DLD1 (cell line): ENCODE measurements at regions not wholly inside any gene's neighbourhood (a gene's known extent, or its start where the extent isn't known, plus 50 kb on each side); places are given as distances from the start of the nearest gene placed in this dataset.

Experiments
- in situ Hi-C: cut with HindIII; loops from 2 replicates; pipeline ENCODE4 v1.10.0; 2017; ENCODE audit warnings: low sequenced_read_pairs

GRCh38 chr14:87879389-87879788, 113.6 kb downstream of the GALC start:
- in situ Hi-C loops: no loop called here

DNA sequence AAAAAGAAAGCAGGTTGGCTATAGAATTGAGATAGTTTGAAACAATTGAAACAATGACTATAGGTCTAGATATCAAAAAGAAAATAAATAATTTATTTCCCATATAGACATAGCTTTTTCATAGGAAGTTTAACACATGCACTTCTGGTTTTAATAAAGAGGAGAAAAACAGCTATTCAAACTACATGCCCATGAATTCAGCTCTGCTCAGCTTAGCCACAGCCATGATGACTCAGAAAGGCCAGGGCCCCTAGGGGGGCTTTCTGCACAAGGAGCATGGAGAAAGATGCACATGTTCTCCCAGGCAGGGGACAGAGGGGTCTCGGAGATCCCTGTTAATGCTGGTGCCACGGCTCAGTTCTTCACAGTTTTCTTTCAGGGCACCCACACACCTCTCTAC, 114.0 kb downstream of the GALC start:
- in situ Hi-C loops: no loop called here

- in situ Hi-C loops: no loop called here
Measured at GRCh38 chr14:87877877-87878276, 115.1 kb downstream of the GALC start.

- in situ Hi-C loops: no loop called here
Measured at GRCh38 chr14:87874676-87875075, 118.3 kb downstream of the GALC start.

- in situ Hi-C loops: no loop called here
Measured at GRCh38 chr14:87873741-87874140, 119.2 kb downstream of the GALC start.

DNA sequence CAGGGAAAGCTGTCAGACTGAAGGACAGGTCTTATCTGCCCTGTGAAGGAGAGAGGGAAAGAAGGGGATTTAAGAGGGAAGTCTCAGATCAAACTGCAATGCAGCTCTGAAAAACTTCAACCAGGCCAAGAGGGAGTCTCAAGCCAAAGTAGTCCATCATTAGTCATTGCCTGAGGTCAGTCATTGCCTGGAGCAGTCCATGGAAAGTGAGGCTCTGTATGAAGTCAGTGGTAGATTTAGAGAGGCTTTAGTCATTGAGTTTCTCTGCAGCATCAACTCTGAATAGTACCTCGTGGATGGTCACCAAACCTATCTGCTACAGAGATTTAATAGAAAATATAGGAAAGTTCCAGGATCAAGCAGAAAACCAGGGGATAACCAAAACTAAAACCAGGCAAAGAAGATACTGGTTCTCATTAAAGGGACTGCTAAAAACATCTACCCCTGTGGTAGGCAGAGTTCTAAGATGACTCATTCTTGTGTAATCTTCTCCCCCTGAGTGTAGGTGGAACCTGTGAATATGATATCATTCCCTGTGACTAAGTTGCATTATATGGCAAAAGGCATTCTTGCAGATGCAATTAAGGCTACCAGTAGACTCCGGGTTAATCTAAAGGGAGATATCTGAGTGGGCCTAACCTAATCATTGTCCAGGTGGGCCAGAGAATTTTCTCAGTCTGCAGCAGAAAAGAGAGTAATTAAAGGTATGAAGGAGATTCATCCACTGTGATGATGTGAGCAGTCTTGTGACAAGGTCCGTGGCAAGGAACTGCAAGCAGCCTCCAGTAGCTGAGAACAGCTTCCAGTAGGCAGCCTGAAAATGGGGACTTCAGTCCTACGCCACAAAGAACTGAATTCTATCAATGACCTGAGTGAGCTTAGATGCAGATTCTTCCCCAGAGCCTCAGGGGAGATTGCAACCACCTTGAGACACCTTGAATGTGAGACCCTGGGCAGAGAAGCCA, 123.1 kb downstream of the GALC start:
- in situ Hi-C loops: no loop called here

DNA sequence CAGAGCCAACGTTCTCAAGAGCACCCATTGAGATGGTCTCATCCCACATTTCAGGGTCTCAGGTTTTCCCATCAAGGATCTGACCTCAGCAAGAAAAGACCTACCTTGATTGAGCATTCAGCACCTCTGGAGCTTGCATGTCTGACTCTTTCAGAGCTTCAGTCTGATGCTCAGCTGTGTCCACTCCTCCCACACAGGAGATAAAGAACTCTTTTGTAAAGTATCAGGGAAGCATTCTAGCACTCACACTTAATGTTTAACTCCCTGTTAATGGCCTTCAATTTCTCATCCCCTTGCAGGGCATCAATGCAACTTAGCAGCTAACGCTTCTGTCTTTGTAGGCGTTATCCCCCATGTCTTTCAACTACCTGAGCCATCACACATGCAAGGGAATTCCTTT, 124.1 kb downstream of the GALC start:
- in situ Hi-C loops: no loop called here

DNA sequence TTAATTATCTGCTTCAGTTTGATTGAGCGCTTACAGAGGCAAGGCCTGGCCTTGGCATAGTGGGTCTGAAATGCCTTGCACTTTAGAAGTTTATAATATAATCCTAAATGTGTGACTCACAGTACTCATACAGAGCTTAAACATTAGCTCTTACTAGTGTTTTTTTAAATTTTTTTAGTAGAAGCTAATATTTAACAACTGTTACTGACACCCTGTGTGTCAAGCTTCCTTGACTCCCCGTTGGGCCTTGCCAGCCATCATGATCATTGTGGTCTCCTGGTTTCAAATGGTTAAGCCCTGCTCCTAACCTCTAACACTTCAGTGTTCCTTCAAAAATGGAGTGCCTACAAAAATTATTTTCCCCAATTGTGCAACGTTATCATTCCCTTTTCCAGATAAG, 126.9 kb downstream of the GALC start:
- in situ Hi-C loops: no loop called here

GRCh38 chr14:87864356-87865270, 128.4 kb downstream of the GALC start:
- in situ Hi-C loops: no loop called here

DNA sequence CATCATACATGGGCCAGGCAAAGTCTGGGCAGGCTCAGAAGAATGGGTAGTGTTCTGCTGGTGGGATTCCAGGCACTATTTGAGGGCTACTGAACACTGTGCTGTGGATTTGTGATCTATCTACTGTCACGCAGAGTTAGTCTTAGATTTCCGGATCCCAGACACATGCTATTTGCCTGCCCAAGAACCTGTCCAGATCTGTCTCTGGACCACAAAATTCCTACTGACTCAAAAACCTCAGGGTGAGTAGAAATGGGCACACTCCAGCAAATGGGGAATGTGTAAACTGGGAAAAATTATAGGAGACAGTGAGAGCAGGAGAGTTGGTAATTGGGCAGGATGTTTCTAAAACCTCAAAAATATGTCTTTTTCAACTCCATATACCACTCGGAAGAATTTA, 129.9 kb downstream of the GALC start:
- in situ Hi-C loops: no loop called here

DNA sequence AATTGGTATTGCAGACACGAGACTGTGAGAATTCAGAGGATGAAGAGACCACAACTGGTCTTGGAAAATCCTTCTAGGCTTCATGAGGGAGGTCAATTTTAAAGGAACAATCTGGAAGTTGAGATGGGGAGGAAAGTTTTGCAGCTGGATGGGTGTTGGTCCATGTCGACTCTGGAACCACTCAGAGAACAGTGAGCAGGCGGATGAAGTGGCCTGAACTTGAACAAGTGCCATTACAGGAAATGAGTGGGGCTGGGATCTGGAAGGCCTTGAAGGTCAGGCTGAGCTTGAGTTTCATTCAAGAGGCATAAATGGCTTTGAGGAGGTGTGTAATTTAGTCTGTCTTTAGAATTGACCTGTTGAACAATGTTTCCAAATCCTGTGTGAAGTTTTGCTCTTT, 140.9 kb downstream of the GALC start:
- in situ Hi-C loops: no loop called here

DNA sequence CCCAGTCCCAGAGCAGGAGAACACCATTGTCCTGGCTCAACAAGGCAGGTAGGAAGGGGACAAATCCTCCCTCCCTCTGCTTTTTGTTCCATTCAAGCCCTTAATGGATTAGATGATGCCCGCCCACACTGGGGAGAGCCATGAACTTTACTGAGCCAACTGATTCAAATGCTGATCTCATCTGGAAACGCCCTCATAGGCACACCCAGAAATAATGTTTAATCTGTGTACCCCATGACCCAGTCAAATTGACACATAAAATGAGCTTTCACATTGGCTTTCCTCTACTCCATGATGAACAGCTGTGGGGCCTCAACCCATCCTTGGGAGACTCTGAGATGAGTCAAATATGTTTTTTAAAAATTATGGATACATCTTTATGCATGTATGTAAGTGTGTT, 141.8 kb downstream of the GALC start:
- in situ Hi-C loops: no loop called here

DNA sequence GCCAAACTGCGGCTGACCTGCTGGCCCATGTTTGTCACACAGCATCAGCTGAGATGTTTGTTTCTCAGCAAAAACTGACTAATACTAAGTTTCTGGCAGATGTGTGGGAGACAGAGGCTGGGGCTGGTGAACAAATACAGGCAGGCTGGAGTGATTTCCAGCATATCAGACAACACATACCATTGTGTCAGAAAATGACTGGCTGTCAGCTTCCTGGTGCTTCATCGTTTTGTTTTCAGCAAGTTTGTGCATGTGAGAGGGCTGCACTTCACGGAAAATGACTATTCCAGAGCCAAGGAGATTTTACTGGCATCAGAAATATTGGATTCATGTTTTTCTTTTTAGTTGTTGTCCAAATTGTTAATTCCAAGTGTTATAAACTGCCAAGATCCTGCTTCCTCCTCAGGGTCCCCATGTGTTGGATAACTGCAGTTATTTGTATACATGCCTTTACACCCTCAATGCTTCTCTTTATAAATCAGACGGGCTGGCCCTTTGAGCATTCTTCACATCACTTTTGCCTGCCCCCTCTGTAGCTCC, 145.7 kb downstream of the GALC start:
- in situ Hi-C loops: no loop called here

DNA sequence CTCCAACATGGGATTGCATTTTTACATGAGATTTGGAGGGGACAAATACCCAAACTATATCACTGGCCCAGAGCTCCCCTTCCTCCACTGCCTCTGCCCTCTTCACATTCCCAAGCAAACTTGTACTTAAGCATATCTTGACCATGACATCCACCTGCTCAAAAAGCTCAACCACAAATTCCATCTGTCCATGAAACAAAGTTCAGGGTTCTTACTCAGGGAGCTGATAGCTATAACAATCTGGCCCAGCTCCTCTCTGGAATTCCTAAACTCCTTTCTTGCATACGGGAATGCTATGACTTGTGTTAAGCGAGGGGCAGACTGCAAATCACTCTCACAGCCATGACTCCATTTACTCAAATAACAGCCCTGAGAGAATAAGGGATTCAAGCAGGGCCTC, 152.1 kb downstream of the GALC start:
- in situ Hi-C loops: no loop called here

- in situ Hi-C loops: no loop called here
Measured at GRCh38 chr14:87838931-87839330, 154.1 kb downstream of the GALC start.

- in situ Hi-C loops: no loop called here
Measured at GRCh38 chr14:87837296-87837695, 155.7 kb downstream of the GALC start.

- in situ Hi-C loops: no loop called here
Measured at GRCh38 chr14:87834594-87834993, 158.4 kb downstream of the GALC start.

GRCh38 chr14:87833026-87833425, 160.0 kb downstream of the GALC start:
- in situ Hi-C loops: no loop called here

DNA sequence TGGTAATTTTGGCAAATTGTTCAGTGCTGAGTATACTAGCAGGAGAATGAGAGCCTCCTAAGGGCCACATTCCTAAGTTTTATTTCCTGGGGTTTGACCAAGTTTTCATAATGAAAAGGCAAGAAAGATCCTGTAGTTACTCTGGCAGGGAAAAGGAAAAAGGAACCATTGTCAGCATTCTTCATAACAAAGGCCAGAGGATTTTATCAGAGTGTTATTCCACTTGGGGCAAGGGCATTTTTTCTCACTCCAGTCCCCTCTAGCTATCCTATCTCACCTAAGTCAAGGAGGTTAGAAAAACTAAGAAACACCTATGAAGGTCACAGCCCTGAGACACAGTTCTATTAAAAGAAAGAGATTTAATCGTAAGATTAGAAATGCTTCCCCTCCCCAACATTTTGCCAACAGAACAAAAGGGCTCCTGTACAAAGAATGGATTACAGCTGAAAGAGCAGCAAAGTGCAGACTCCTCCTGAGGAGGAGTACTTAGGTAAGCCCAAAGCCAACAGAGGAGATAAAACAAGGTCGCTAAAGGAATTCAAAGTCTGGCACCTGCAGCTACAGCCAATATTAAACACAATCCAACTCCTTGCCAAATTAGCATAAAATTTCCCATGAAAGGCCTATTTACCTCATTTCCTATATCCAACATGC, 162.4 kb downstream of the GALC start:
- in situ Hi-C loops: no loop called here

DNA sequence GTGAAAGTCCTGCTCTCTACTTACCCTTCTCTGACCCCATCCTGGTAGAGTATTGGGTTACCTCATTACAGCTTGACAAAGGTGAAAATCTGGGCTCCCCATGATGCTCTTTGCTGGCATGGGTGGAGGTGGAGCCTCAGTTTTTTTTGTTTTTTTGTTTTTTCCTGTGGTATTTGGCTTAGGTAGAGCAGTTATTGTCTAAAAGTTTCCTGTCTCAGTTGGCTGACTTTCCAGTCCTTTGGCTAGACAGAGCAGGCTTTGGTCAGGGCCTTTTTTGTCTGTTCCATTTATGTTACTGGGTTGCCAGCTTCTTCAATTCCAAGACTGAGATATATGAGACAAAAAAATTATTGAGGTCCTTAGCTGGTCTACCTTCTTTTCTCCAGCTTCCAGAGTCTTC, 163.4 kb downstream of the GALC start:
- in situ Hi-C loops: no loop called here

GRCh38 chr14:87824266-87824665, 168.7 kb downstream of the GALC start:
- in situ Hi-C loops: no loop called here
